ENCODE measurements at regions not wholly inside any gene's neighbourhood (a gene's known extent, or its start where the extent isn't known, plus 50 kb on each side); places are given as distances from the start of the nearest gene placed in this dataset.

- no peak overlapping the region for H3K27ac ChIP-seq
- H3K4me3 ChIP-seq, result no peak overlapping the region
- no peaks in the 10 kb centered on the region for H4K20me1 ChIP-seq (ENCODE audit: insufficient read depth)
- H3K36me3 ChIP-seq (ENCODE audit: low read depth), result no peaks in the 10 kb centered on the region
- no peak for TF ChIP-seq EZH2 (IDR thresholded peaks at IDR 0.05; ENCODE audit: low read depth)
- no peak for TF ChIP-seq CTCF (conservative IDR thresholded peaks at IDR 0.05)
- ChIA-PET CTCF (no interaction called here), POLR2A (ENCODE audit: unreplicated experiment) (no interaction called here)
- H3F3A ChIP-seq (ENCODE audit: insufficient read depth, low read depth), result no peaks in the 10 kb centered on the region
- no peaks in the 10 kb centered on the region for H3K9me3 ChIP-seq (ENCODE audit: insufficient read depth, low read depth)
- no peak overlapping the region for H3K4me2 ChIP-seq
- no peak overlapping the region for H2AFZ ChIP-seq
- H3K4me1 ChIP-seq (replicated peaks; ENCODE audit: insufficient read depth), result no peaks in the 10 kb centered on the region
- DNase-seq, result no peak
- no TSS peak for BruUV-seq (replicated peaks)
- no peaks in the 10 kb centered on the region for H3K9me2 ChIP-seq (ENCODE audit: insufficient read depth)
- intact Hi-C loops (cut with micrococcal nuclease; ENCODE audit: unreplicated experiment), result loop anchor here (5.0 to 10.0 kb wide), 4 partner anchors 538 to 1856 kb away; no protein-coding TSS in a partner anchor
- no peaks in the 10 kb centered on the region for H3K27me3 ChIP-seq (ENCODE audit: insufficient read depth, low read depth)
- no peaks in the 10 kb centered on the region for H3K79me2 ChIP-seq (ENCODE audit: low read depth)
Observed at GRCh38 chr4:18686338-18687037, 664.9 kb upstream of the LCORL start.

GRCh38 chr4:18684932-18685331, 663.4 kb upstream of the LCORL start:
- no peaks in the 10 kb centered on the region for H3K79me2 ChIP-seq (ENCODE audit: low read depth)
- H4K20me1 ChIP-seq (ENCODE audit: insufficient read depth), result no peaks in the 10 kb centered on the region
- H3K27me3 ChIP-seq (ENCODE audit: insufficient read depth, low read depth), result no peaks in the 10 kb centered on the region
- H2AFZ ChIP-seq, result no peak overlapping the region
- no peaks in the 10 kb centered on the region for H3K9me3 ChIP-seq (ENCODE audit: insufficient read depth, low read depth)
- ChIA-PET POLR2A (ENCODE audit: unreplicated experiment) (no interaction called here), CTCF (no interaction called here)
- H3K4me2 ChIP-seq, result no peak overlapping the region
- no peaks in the 10 kb centered on the region for H3K9me2 ChIP-seq (ENCODE audit: insufficient read depth)
- TF ChIP-seq CTCF (conservative IDR thresholded peaks at IDR 0.05) (no peak), EZH2 (IDR thresholded peaks at IDR 0.05; ENCODE audit: low read depth) (no peak)
- DNase-seq, result no peak
- H3K27ac ChIP-seq, result no peak overlapping the region
- no TSS peak for BruUV-seq (replicated peaks)
- H3K36me3 ChIP-seq (ENCODE audit: low read depth), result no peaks in the 10 kb centered on the region
- no peak overlapping the region for H3K4me3 ChIP-seq
- no peaks in the 10 kb centered on the region for H3F3A ChIP-seq (ENCODE audit: insufficient read depth, low read depth)
- no peaks in the 10 kb centered on the region for H3K4me1 ChIP-seq (replicated peaks; ENCODE audit: insufficient read depth)
- intact Hi-C loops (cut with micrococcal nuclease; ENCODE audit: unreplicated experiment), result loop anchor here (5.0 to 10.0 kb wide), 4 partner anchors 540 to 1857 kb away; no protein-coding TSS in a partner anchor

- no TSS peak for BruUV-seq (replicated peaks)
- Histone ChIP-seq H3K27me3 (ENCODE audit: insufficient read depth, low read depth) (no peaks in the 10 kb centered on the region), H3K27ac (no peak overlapping the region), H2AFZ (no peak overlapping the region), H4K20me1 (ENCODE audit: insufficient read depth) (no peaks in the 10 kb centered on the region), H3K4me3 (no peak overlapping the region), H3F3A (ENCODE audit: insufficient read depth, low read depth) (no peaks in the 10 kb centered on the region), H3K9me3 (ENCODE audit: insufficient read depth, low read depth) (no peaks in the 10 kb centered on the region), H3K4me1 (replicated peaks; ENCODE audit: insufficient read depth) (no peaks in the 10 kb centered on the region), H3K79me2 (ENCODE audit: low read depth) (no peaks in the 10 kb centered on the region), H3K9me2 (ENCODE audit: insufficient read depth) (no peaks in the 10 kb centered on the region), H3K4me2 (no peak overlapping the region), H3K36me3 (ENCODE audit: low read depth) (no peaks in the 10 kb centered on the region)
- TF ChIP-seq EZH2 (IDR thresholded peaks at IDR 0.05; ENCODE audit: low read depth), result no peak
- POLR2A ChIA-PET (ENCODE audit: unreplicated experiment), result no interaction called here
- DNase-seq, result no peak
- intact Hi-C loops (cut with micrococcal nuclease; ENCODE audit: unreplicated experiment), result no loop called here
- CTCF ChIA-PET, result no interaction called here
Observed at GRCh38 chr4:18676526-18676915, 655.0 kb upstream of the LCORL start.

Data from PC-9 (cell line).